ENCODE measurements at regions not wholly inside any gene's neighbourhood (a gene's known extent, or its start where the extent isn't known, plus 50 kb on each side); places are given as distances from the start of the nearest gene placed in this dataset.

DNA sequence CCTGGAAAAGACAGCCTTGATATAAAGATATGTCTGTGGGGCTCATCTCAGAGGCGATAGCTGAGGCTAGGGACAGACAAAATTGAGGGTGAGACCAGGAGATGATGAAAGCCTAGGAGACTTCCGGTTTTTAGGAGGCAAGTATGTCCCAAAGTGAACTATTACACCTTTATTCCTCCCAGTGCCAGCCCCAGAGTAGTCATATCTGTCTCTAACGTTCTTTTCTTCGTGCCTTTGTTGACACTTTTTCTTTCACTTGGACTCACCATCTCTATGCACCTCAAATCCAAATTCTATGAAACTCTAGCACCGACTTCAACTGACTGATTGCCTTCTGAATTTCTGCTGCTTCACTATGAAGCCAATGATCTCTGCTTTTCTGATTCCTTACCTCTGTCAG lies 93.8 kb upstream of the RASGRP1 start:
- H3K4me2 ChIP-seq (ENCODE audit: low read length), result no peak overlapping the region

DNA sequence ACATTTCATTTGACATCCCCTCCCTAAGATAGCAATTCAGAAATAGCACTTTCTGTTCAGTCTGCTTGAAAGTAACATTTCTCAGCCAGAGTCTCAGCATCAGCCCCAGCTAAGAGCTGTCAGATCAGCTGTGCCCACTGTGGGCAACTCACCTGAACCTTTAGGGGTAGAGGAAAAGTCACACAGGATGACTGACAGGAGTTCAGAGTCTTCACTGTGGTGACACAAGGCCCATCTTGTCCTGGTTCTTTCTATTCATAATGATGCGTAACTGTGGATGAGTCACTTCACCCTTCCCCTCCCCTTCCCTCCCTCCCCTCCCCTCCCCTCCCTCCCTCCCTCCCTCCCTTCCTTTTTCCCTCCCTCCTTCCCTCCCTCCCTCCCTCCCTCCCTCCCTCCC lies 96.1 kb upstream of the RASGRP1 start:
- Histone ChIP-seq H4K20me1 (ENCODE audit: control insufficient read depth, insufficient read depth, low read depth, low read length) (no peaks in the 10 kb centered on the region), H3F3A (ENCODE audit: control insufficient read depth, insufficient read depth) (no peaks in the 10 kb centered on the region), H3K4me1 (ENCODE audit: control insufficient read depth, low read length) (peaks cover 19% of the 10 kb centered on the region), H3K36me3 (ENCODE audit: control insufficient read depth, low read length) (no peaks in the 10 kb centered on the region), H3K4me2 (ENCODE audit: low read length) (no peak overlapping the region), H3K9me3 (ENCODE audit: control insufficient read depth, insufficient read depth, low read length) (no peaks in the 10 kb centered on the region), H3K27me3 (ENCODE audit: control insufficient read depth, low read length) (no peaks in the 10 kb centered on the region), H3K79me2 (ENCODE audit: control insufficient read depth, low read length) (no peaks in the 10 kb centered on the region), H3K27ac (ENCODE audit: low read depth, low read length) (no peak overlapping the region), H3K9me2 (replicated peaks; ENCODE audit: control insufficient read depth, low read length) (no peaks in the 10 kb centered on the region), H3K4me3 (ENCODE audit: low read length) (no peak overlapping the region)
- TF ChIP-seq, protein P1, sequence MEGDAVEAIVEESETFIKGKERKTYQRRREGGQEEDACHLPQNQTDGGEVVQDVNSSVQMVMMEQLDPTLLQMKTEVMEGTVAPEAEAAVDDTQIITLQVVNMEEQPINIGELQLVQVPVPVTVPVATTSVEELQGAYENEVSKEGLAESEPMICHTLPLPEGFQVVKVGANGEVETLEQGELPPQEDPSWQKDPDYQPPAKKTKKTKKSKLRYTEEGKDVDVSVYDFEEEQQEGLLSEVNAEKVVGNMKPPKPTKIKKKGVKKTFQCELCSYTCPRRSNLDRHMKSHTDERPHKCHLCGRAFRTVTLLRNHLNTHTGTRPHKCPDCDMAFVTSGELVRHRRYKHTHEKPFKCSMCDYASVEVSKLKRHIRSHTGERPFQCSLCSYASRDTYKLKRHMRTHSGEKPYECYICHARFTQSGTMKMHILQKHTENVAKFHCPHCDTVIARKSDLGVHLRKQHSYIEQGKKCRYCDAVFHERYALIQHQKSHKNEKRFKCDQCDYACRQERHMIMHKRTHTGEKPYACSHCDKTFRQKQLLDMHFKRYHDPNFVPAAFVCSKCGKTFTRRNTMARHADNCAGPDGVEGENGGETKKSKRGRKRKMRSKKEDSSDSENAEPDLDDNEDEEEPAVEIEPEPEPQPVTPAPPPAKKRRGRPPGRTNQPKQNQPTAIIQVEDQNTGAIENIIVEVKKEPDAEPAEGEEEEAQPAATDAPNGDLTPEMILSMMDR (IDR thresholded peaks at IDR 0.05; ENCODE audit: low read depth, low read length, poor library complexity, severe bottlenecking), result no peak
- TF ChIP-seq EZH2phosphoT487 (IDR thresholded peaks at IDR 0.05; ENCODE audit: borderline replicate concordance, low read length), result no peak

More for the DNA sequence above, 93.8 kb upstream of the RASGRP1 start:
- Histone ChIP-seq H3K4me1 (ENCODE audit: control insufficient read depth, low read length) (peaks cover 19% of the 10 kb centered on the region), H3K9me2 (replicated peaks; ENCODE audit: control insufficient read depth, low read length) (no peaks in the 10 kb centered on the region), H3K27ac (ENCODE audit: low read depth, low read length) (no peak overlapping the region), H3K27me3 (ENCODE audit: control insufficient read depth, low read length) (no peaks in the 10 kb centered on the region), H3K9me3 (ENCODE audit: control insufficient read depth, insufficient read depth, low read length) (no peaks in the 10 kb centered on the region), H4K20me1 (ENCODE audit: control insufficient read depth, insufficient read depth, low read depth, low read length) (no peaks in the 10 kb centered on the region), H3F3A (ENCODE audit: control insufficient read depth, insufficient read depth) (no peaks in the 10 kb centered on the region), H3K36me3 (ENCODE audit: control insufficient read depth, low read length) (no peaks in the 10 kb centered on the region), H3K4me3 (ENCODE audit: low read length) (no peak overlapping the region), H3K79me2 (ENCODE audit: control insufficient read depth, low read length) (no peaks in the 10 kb centered on the region)
- TF ChIP-seq EZH2phosphoT487 (IDR thresholded peaks at IDR 0.05; ENCODE audit: borderline replicate concordance, low read length), result no peak
- TF ChIP-seq, protein P1 (IDR thresholded peaks at IDR 0.05; ENCODE audit: low read depth, low read length, poor library complexity, severe bottlenecking), result no peak

DNA sequence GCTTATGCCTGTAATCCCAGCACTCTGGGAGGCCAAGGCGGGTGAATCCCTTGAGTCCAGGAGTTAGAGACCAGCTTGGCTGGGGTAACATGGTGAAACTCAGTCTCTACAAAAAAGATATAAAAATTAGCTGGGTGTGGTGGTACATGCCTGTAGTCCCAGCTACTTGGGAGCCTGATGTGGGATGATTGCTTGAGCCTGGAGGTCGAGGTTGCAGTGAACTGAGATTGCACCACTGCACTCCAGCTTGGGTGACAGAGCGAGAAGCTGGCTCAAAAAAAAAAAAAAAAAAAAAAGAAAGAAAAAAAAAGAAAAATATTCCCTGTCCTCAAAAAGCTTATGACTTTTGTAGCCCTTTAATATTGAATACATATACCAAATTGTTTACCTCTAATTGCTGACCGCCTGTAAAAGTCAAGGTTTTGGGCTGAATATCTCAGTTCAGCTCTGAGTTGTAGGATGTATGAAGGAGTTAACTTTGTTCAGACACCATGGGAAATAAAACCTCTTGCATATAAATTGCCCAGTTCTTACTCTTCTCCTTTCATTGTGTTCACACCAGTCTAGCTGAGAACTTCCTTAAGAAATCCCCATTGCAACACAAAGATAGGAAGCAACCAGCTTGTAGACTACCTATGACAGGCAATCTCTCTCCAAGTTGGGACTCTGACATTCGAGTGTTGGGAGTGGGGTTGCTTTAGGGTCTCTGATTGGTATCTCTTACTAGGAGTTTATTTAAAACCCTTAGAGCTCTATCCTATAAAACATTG lies 97.6 kb upstream of the RASGRP1 start:
- no peak overlapping the region for H3K4me3 ChIP-seq (ENCODE audit: low read length)
- H3K9me2 ChIP-seq (replicated peaks; ENCODE audit: control insufficient read depth, low read length), result no peaks in the 10 kb centered on the region
- TF ChIP-seq, protein P1 (IDR thresholded peaks at IDR 0.05; ENCODE audit: low read depth, low read length, poor library complexity, severe bottlenecking), result no peak
- no peak for TF ChIP-seq EZH2phosphoT487 (IDR thresholded peaks at IDR 0.05; ENCODE audit: borderline replicate concordance, low read length)
- H4K20me1 ChIP-seq (ENCODE audit: control insufficient read depth, insufficient read depth, low read depth, low read length), result no peaks in the 10 kb centered on the region
- H3K4me1 ChIP-seq (ENCODE audit: control insufficient read depth, low read length), result peaks cover 27% of the 10 kb centered on the region
- no peaks in the 10 kb centered on the region for H3F3A ChIP-seq (ENCODE audit: control insufficient read depth, insufficient read depth)
- H3K27me3 ChIP-seq (ENCODE audit: control insufficient read depth, low read length), result no peaks in the 10 kb centered on the region
- H3K36me3 ChIP-seq (ENCODE audit: control insufficient read depth, low read length), result no peaks in the 10 kb centered on the region
- no peaks in the 10 kb centered on the region for H3K79me2 ChIP-seq (ENCODE audit: control insufficient read depth, low read length)
- H3K9me3 ChIP-seq (ENCODE audit: control insufficient read depth, insufficient read depth, low read length), result no peaks in the 10 kb centered on the region
- no peak overlapping the region for H3K4me2 ChIP-seq (ENCODE audit: low read length)
- H3K27ac ChIP-seq (ENCODE audit: low read depth, low read length), result no peak overlapping the region
